ENCODE measurements at regions not wholly inside any gene's neighbourhood (a gene's known extent, or its start where the extent isn't known, plus 50 kb on each side); places are given as distances from the start of the nearest gene placed in this dataset.
A peak's percentile ranks its signal among the peaks of the same experiment; 100 is the strongest.

DNA sequence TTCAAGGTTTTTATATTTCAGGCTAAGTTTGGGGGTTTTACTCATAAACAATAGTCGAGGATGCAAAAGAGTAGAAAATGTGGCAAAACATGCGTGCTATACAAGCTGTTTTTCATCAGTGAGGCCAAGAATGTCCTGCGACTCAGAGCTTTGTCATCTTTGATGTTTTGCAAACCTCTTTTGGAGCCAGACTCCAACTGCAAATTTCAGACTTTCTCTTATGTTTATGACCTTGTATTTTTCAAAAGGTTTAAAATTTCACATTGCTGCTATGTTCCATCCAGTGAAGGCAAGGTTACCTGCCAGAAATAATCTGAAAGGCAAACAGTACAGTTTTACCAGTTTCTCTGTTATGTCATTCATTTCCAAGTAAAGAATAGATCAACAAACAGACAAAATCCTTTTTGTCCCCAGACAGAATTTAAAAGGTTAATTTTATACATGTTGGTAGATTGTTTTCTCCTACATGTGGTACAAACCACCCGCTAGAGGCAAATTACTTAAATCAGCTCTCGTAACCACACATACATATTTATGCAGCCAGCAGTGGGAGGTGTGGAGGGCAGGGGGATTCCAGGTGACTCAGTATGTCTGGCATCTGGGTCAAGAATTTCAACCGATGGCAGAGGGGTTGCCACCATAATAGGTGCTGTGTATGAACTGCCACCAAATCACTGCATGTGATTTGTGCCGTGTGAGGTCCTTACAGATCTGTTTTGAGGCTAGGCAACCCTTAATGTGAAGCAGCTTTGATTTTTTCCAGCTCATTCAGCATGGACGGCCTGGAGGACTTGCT lies 119.8 kb upstream of the CPM start (continued):
- TF ChIP-seq, protein P1, sequence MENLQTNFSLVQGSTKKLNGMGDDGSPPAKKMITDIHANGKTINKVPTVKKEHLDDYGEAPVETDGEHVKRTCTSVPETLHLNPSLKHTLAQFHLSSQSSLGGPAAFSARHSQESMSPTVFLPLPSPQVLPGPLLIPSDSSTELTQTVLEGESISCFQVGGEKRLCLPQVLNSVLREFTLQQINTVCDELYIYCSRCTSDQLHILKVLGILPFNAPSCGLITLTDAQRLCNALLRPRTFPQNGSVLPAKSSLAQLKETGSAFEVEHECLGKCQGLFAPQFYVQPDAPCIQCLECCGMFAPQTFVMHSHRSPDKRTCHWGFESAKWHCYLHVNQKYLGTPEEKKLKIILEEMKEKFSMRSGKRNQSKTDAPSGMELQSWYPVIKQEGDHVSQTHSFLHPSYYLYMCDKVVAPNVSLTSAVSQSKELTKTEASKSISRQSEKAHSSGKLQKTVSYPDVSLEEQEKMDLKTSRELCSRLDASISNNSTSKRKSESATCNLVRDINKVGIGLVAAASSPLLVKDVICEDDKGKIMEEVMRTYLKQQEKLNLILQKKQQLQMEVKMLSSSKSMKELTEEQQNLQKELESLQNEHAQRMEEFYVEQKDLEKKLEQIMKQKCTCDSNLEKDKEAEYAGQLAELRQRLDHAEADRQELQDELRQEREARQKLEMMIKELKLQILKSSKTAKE (IDR thresholded peaks at IDR 0.05; ENCODE audit: low read depth, poor library complexity, severe bottlenecking) = peak; percentile 36
- peak in 1 of 2 experiments; percentile 18; a peak in 1 of 4 replicates for TF ChIP-seq BHLHE40 (IDR thresholded peaks at IDR 0.05; ENCODE audit: borderline replicate concordance in 1 of 2, low read depth in 2 of 2, low read length in 1 of 2)
- peak; percentile 58; the same call in 1 of the 2 replicates for TF ChIP-seq NR2F1 (conservative IDR thresholded peaks at IDR 0.05)
- TF ChIP-seq FOXK2 (IDR thresholded peaks at IDR 0.05) = no peak
- 0 out of 2 replicates have a peak, but pooled peaks have one; percentile 19 for TF ChIP-seq MTA2 (IDR thresholded peaks at IDR 0.05; ENCODE audit: low read depth)
- no peak for TF ChIP-seq SUZ12 (IDR thresholded peaks at IDR 0.05; ENCODE audit: unreplicated experiment)

DNA sequence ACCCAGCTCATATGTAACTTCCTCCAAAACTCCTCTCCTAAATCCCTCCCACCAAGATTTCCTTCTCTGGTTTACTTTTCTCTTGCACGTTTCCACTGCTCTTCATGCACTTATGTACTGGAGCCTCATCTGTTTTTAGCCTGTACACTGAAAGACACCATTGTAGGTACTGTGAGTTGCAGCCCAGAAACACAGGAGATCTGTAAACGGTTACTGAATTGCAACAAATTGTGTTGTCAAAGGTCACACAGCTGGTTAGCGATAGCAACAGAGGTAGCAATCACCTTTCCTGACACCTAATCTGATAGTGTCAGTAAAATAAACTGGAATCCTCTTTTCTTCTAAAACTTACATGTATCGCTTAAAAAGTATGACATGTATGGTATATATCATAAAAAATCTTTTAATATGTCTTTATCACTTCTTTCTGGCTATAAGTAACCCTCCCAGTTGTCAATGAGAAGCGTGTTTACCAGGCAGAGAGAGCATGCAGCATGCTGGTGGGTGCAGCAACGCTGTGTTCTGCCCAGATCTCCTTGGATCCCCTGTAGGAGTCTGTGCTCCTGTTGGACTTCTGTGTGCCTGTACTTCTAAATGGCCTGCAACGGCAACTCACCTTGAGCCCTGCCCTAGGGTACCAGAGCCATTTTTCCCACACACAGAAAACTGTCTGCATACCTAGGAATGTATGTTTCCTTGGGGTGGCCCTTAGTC lies 121.5 kb upstream of the CPM start:
- H3K79me2 ChIP-seq (ENCODE audit: control insufficient read depth, insufficient read depth, low read length) = no peaks in the 10 kb centered on the region
- 28% methylated on average over 7 of the region's 7 CpGs for WGBS (ENCODE audit: insufficient coverage, insufficient replicate concordance, low lambda C conversion rate, missing lambda C conversion rate)
- in situ Hi-C loops (cut with MboI) = no loop called here
- H3K27me3 ChIP-seq (replicated peaks in 1 of 2; ENCODE audit: control insufficient read depth in 2 of 2, insufficient read depth in 2 of 2, low read length in 1 of 2) = no peaks in the 10 kb centered on the region
- FAIRE-seq = no peak
- ChIA-PET SMC1A (ENCODE audit: uncharacterized antibody, unreplicated experiment) (interaction anchor here (1.4 kb wide), 1 partner anchor 31 kb away, joined by 3 read pairs; no protein-coding TSS in a partner anchor), CTCF (interaction anchor here (1.3 to 2.1 kb wide), 2 partner anchors 9 to 15 kb away, joined by 3 to 6 read pairs; no protein-coding TSS in a partner anchor), RAD21 (ENCODE audit: unreplicated experiment) (no interaction called here), POLR2A (no interaction called here)
- no peak overlapping the region for H3K4me3 ChIP-seq
- H3K4me2 ChIP-seq (ENCODE audit: control insufficient read depth, insufficient read depth) = no peak overlapping the region
- no peak for ATAC-seq
- no peaks in the 10 kb centered on the region for H4K20me1 ChIP-seq (ENCODE audit: control insufficient read depth, insufficient read depth)
- no peaks in the 10 kb centered on the region for H3K4me1 ChIP-seq (ENCODE audit: control insufficient read depth, insufficient read depth, low read length)
- no peaks in the 10 kb centered on the region for H3K9me3 ChIP-seq (replicated peaks; ENCODE audit: control insufficient read depth, insufficient read depth, low read length)
- no TSS peak for BruUV-seq (replicated peaks)
- no peak overlapping the region for H3K9ac ChIP-seq (ENCODE audit: control insufficient read depth, insufficient read depth, low read length)
- TF ChIP-seq, protein P1 (IDR thresholded peaks at IDR 0.05; ENCODE audit: low read depth, poor library complexity, severe bottlenecking) = no peak
- TF ChIP-seq, protein P2, sequence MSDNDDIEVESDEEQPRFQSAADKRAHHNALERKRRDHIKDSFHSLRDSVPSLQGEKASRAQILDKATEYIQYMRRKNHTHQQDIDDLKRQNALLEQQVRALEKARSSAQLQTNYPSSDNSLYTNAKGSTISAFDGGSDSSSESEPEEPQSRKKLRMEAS (IDR thresholded peaks at IDR 0.05; ENCODE audit: low read depth, low read length) = no peak
- TF ChIP-seq TCF7 (IDR thresholded peaks at IDR 0.05; ENCODE audit: borderline replicate concordance) (no peak), RUNX3 (IDR thresholded peaks at IDR 0.05; ENCODE audit: low read length) (no peak), LARP7 (IDR thresholded peaks at IDR 0.05) (no peak), RFX5 (IDR thresholded peaks at IDR 0.05; ENCODE audit: low read depth, low read length) (no peak), STAT1 (conservative IDR thresholded peaks at IDR 0.05) (no peak)
- H3K27ac ChIP-seq (ENCODE audit: control insufficient read depth, insufficient read depth) = no peak overlapping the region
- no peak for DNase-seq (ENCODE audit: low read depth, low spot score)
- no peaks in the 10 kb centered on the region for H3K36me3 ChIP-seq (ENCODE audit: control insufficient read depth in 2 of 2, insufficient read depth in 2 of 2, low read length in 1 of 2)
- H2AFZ ChIP-seq (ENCODE audit: control insufficient read depth, low read depth, low read length) = no peak overlapping the region
- intact Hi-C loops (cut with micrococcal nuclease; ENCODE audit: unreplicated experiment) = no loop called here
